Suprapubic skin (tissue), 4 donors: ENCODE measurements at regions not wholly inside any gene's neighbourhood (a gene's known extent, or its start where the extent isn't known, plus 50 kb on each side); places are given as distances from the start of the nearest gene placed in this dataset.
A peak's percentile ranks its signal among the peaks of the same experiment; 100 is the strongest.

Source experiments
- DNase-seq, 2 donors: peaks; one replicate each; pipeline ENCODE4 v3.0.0-alpha.2; 2019; ENCODE audit warnings: low spot score in 2 of 2
- H3K27ac ChIP-seq: fragments of 200-600 bp; sonication (generic); one replicate; pipeline ENCODE4 v1.5.1; 2019
- H3K27me3 ChIP-seq: fragments of 200-600 bp; sonication (generic); one replicate; pipeline ENCODE4 v1.5.1; 2019
- H3K36me3 ChIP-seq: fragments of 200-600 bp; sonication (generic); one replicate; pipeline ENCODE4 v1.5.1; 2019
- H3K4me1 ChIP-seq: fragments of 200-600 bp; sonication (generic); one replicate; pipeline ENCODE4 v1.5.1; 2019
- H3K4me3 ChIP-seq: fragments of 200-600 bp; sonication (generic); one replicate; pipeline ENCODE4 v1.5.1; 2019; ENCODE audit warnings: mild to moderate bottlenecking
- H3K9me3 ChIP-seq: fragments of 200-600 bp; sonication (generic); one replicate; pipeline ENCODE4 v1.5.1; 2019
- CTCF ChIP-seq, 2 donors: fragments of 200-600 bp in 1 of 2; fragments of 450-650 bp in 1 of 2; sonication (generic) in 1 of 2; IDR thresholded peaks; one replicate each; pipeline ENCODE4 v1.5.1; 2016 to 2019; ENCODE audit warnings: antibody characterized with exemption in 2 of 2, mild to moderate bottlenecking in 1 of 2, moderate library complexity in 1 of 2
- EP300 ChIP-seq: sonication (generic); formaldehyde crosslinking; IDR thresholded peaks from one replicate; pipeline ENCODE4 v1.6.1; 2017; ENCODE audit warnings: antibody characterized with exemption
- POLR2A ChIP-seq, 2 donors: fragments of 450-650 bp; IDR thresholded peaks; one replicate each; pipeline ENCODE4 v1.6.1; 2017; ENCODE audit warnings: antibody characterized with exemption in 2 of 2, mild to moderate bottlenecking in 2 of 2, moderate library complexity in 2 of 2
- POLR2AphosphoS5 ChIP-seq, 3 donors: sonication (generic); formaldehyde crosslinking; IDR thresholded peaks; one replicate each; pipeline ENCODE4 v1.6.1; 2017; ENCODE audit warnings: antibody characterized with exemption in 3 of 3
- WGBS: methylation state at CpG from one replicate; pipeline ENCODE4 v1.1.5; 2018; 5-methylcytosine and 5-hydroxymethylcytosine counted together

- DNase-seq, result peak in 1 of 2 donors; percentile 72
- H3K4me3 ChIP-seq, result no peak overlapping the region
- H3K9me3 ChIP-seq, result no peaks in the 10 kb centered on the region
- no peaks in the 10 kb centered on the region for H3K27me3 ChIP-seq
- H3K4me1 ChIP-seq, result no peaks in the 10 kb centered on the region
- no peak overlapping the region for H3K27ac ChIP-seq
- TF ChIP-seq CTCF (IDR thresholded peaks at IDR 0.05), result no peak
- no peak for TF ChIP-seq POLR2A (IDR thresholded peaks at IDR 0.05)
- no peak for TF ChIP-seq EP300
- no peak for TF ChIP-seq POLR2AphosphoS5 (IDR thresholded peaks at IDR 0.05)
- no peaks in the 10 kb centered on the region for H3K36me3 ChIP-seq
- 89% methylated on average over 5 of the region's 5 CpGs for WGBS
These were observed 66.6 kb upstream of the ANTXRL start for GRCh38 chr10:46220187-46220586.

- TF ChIP-seq POLR2AphosphoS5 (IDR thresholded peaks at IDR 0.05) (no peak), EP300 (no peak), POLR2A (IDR thresholded peaks at IDR 0.05) (no peak), CTCF (IDR thresholded peaks at IDR 0.05) (no peak)
- Histone ChIP-seq H3K4me3 (no peak overlapping the region), H3K27me3 (no peaks in the 10 kb centered on the region), H3K27ac (no peak overlapping the region), H3K36me3 (no peaks in the 10 kb centered on the region), H3K9me3 (no peaks in the 10 kb centered on the region), H3K4me1 (no peaks in the 10 kb centered on the region)
- peak in 1 of 2 donors; percentile 67 for DNase-seq
- 94% methylated on average over 9 of the region's 9 CpGs for WGBS
These were observed 65.8 kb upstream of the ANTXRL start for GRCh38 chr10:46220872-46221538.

GRCh38 chr10:46222364-46222935 is 64.3 kb upstream of the ANTXRL start:
- TF ChIP-seq EP300 (no peak), POLR2A (IDR thresholded peaks at IDR 0.05) (no peak), POLR2AphosphoS5 (IDR thresholded peaks at IDR 0.05) (no peak), CTCF (IDR thresholded peaks at IDR 0.05) (no peak)
- no peak overlapping the region for H3K4me3 ChIP-seq

DNA sequence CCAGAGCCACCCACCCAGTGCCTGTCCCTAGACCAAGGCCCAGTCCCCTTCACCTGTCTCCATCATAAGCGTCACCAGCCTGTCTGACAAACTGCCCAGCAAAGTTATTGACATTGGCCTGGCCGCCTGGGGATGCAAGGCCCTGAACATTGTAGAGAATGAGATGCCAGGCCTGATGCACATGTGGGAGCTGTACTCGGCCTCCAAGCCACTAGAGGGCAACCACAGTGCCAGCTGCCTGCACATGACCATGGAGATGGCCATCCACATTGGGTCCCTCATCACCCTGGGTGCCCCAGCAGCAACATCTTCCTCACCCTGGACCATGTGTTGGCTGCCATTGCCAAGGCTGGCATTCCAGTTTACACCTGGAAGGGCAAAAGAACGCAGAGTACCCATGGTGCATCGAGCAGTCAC is 63.7 kb upstream of the ANTXRL start:
- no peaks in the 10 kb centered on the region for H3K27me3 ChIP-seq
- peak; percentile 55 to 59 for DNase-seq
- H3K36me3 ChIP-seq, result no peaks in the 10 kb centered on the region
- no peaks in the 10 kb centered on the region for H3K9me3 ChIP-seq
- TF ChIP-seq CTCF (IDR thresholded peaks at IDR 0.05) (no peak), POLR2A (IDR thresholded peaks at IDR 0.05) (no peak), POLR2AphosphoS5 (IDR thresholded peaks at IDR 0.05) (no peak), EP300 (no peak)
- 98% methylated on average over 5 of the region's 5 CpGs for WGBS
- H3K4me1 ChIP-seq, result no peaks in the 10 kb centered on the region
- H3K27ac ChIP-seq, result no peak overlapping the region
- no peak overlapping the region for H3K4me3 ChIP-seq

More at GRCh38 chr10:46222364-46222935, 64.3 kb upstream of the ANTXRL start:
- no peaks in the 10 kb centered on the region for H3K27me3 ChIP-seq
- WGBS, result 95% methylated on average over 4 of the region's 4 CpGs
- no peak for DNase-seq
- H3K4me1 ChIP-seq, result no peaks in the 10 kb centered on the region
- no peaks in the 10 kb centered on the region for H3K9me3 ChIP-seq
- no peaks in the 10 kb centered on the region for H3K36me3 ChIP-seq
- no peak overlapping the region for H3K27ac ChIP-seq

GRCh38 chr10:46223626-46224413 is 63.0 kb upstream of the ANTXRL start:
- TF ChIP-seq EP300 (no peak), POLR2A (IDR thresholded peaks at IDR 0.05) (no peak), POLR2AphosphoS5 (IDR thresholded peaks at IDR 0.05) (no peak), CTCF (IDR thresholded peaks at IDR 0.05) (no peak)
- no peaks in the 10 kb centered on the region for H3K9me3 ChIP-seq
- no peaks in the 10 kb centered on the region for H3K27me3 ChIP-seq
- peaks cover 2% of the 10 kb centered on the region for H3K4me1 ChIP-seq
- 98% methylated on average over 8 of the region's 10 CpGs for WGBS
- no peaks in the 10 kb centered on the region for H3K36me3 ChIP-seq
- no peak overlapping the region for H3K4me3 ChIP-seq
- no peak overlapping the region for H3K27ac ChIP-seq
- DNase-seq, result peak; percentile 35 to 69
